ENCODE measurements at regions not wholly inside any gene's neighbourhood (a gene's known extent, or its start where the extent isn't known, plus 50 kb on each side); places are given as distances from the start of the nearest gene placed in this dataset.

GRCh38 chr15:57824186-57824585 is 117.7 kb downstream of the POLR2M start:
- no peak for FAIRE-seq

GRCh38 chr15:57827021-57827420 is 120.5 kb downstream of the POLR2M start:
- no peak for FAIRE-seq

GRCh38 chr15:57827971-57828370 is 121.5 kb downstream of the POLR2M start:
- FAIRE-seq: no peak

GRCh38 chr15:57832183-57832582 is 125.7 kb downstream of the POLR2M start:
- no peak for FAIRE-seq

GRCh38 chr15:57835119-57835518 is 128.6 kb downstream of the POLR2M start:
- no peak for FAIRE-seq

- no peak for FAIRE-seq
Observed at GRCh38 chr15:57849317-57849716, 142.8 kb downstream of the POLR2M start.

GRCh38 chr15:57854531-57854930 is 148.0 kb downstream of the POLR2M start:
- no peak for FAIRE-seq

- FAIRE-seq: no peak
Observed at GRCh38 chr15:57857871-57858270, 151.4 kb downstream of the POLR2M start.

- FAIRE-seq: no peak
Observed at GRCh38 chr15:57859130-57859685, 152.7 kb downstream of the POLR2M start.

- FAIRE-seq: peak; percentile 97
Observed at GRCh38 chr15:57861034-57861638, 154.6 kb downstream of the POLR2M start.

GRCh38 chr15:57861815-57862586 is 155.5 kb downstream of the POLR2M start:
- FAIRE-seq: no peak

- no peak for FAIRE-seq
Observed at GRCh38 chr15:57862761-57863160, 156.2 kb downstream of the POLR2M start.

GRCh38 chr15:57865294-57865693 is 158.8 kb downstream of the POLR2M start:
- FAIRE-seq: no peak

- FAIRE-seq: no peak
Observed at GRCh38 chr15:57866149-57866736, 159.7 kb downstream of the POLR2M start.

GRCh38 chr15:57867970-57868798 is 161.7 kb downstream of the POLR2M start:
- FAIRE-seq: no peak

- FAIRE-seq: peak; percentile 81
Observed at GRCh38 chr15:57870667-57871066, 164.2 kb downstream of the POLR2M start.

- no peak for FAIRE-seq
Observed at GRCh38 chr15:57872281-57873030, 165.9 kb downstream of the POLR2M start.

- FAIRE-seq: no peak
Observed at GRCh38 chr15:57873564-57874209, 167.2 kb downstream of the POLR2M start.

GRCh38 chr15:57875347-57875746 is 168.8 kb downstream of the POLR2M start:
- FAIRE-seq: no peak

- peak; percentile 9 for FAIRE-seq
Observed at GRCh38 chr15:57878573-57878972, 172.1 kb downstream of the POLR2M start.

- no peak for FAIRE-seq
Observed at GRCh38 chr15:57881361-57881760, 174.8 kb downstream of the POLR2M start.

GRCh38 chr15:57881972-57882371 is 175.5 kb downstream of the POLR2M start:
- FAIRE-seq: no peak
